HG02981 (cell line): ENCODE measurements at regions not wholly inside any gene's neighbourhood (a gene's known extent, or its start where the extent isn't known, plus 50 kb on each side); places are given as distances from the start of the nearest gene placed in this dataset.
"Not testable (repeated sequence)": the region's sequence is repeated elsewhere in the genome, so short reads cannot be mapped to it uniquely, and the experiment has no call there.

Experiments
- ATAC-seq: cut with Tn5 transposase; IDR thresholded peaks from one replicate; pipeline ENCODE4 v1.9.1; 2021; ENCODE audit warnings: mild to moderate bottlenecking, moderate library complexity; ENCODE audit not compliant: unreplicated experiment

DNA sequence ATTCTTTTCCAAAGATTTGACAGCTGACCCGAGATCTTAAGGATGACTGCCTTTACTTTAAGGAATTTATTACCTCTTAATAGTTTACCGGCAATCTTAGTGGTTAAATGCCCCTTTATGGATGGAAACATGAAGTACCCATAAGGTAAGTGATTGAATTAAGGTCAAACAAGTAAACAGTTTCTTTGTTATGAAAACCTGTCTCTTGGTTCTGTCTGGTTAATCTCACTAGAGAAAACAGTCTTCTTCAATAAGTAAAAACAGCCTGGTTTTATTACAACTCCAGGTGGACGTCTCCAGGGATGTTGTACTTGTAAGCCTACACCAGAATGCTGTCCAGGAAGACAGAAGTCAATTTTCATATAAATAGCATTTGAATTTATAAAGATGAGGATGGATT, 161.8 kb upstream of the MTPN start:
- ATAC-seq, result no peak

DNA sequence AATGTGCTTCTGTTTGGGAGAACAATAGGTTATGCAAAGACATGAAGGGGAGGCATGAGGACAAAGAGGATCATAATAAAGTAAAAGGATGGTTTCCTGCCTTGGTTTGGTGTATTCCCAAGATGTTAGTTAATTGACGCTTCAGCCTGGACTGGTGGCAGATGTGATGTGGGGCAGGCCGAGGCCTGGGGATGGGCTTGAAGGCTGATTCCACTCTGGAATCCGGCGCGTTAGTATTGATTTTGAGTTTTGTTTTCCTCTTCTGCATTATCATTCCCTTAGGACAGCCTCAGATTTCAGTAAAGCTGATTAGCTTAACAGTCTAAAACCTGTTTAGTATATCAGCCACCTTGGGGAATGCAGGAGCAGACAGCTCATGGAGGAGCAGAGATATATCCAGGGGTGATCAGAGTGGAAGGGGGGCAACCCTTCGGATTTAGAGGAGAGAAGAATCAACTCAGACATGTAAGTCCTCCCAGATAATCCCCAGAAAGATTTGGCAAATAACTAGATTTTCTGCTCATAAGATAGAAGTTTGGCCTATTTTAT, 159.8 kb upstream of the MTPN start:
- ATAC-seq, result no peak

DNA sequence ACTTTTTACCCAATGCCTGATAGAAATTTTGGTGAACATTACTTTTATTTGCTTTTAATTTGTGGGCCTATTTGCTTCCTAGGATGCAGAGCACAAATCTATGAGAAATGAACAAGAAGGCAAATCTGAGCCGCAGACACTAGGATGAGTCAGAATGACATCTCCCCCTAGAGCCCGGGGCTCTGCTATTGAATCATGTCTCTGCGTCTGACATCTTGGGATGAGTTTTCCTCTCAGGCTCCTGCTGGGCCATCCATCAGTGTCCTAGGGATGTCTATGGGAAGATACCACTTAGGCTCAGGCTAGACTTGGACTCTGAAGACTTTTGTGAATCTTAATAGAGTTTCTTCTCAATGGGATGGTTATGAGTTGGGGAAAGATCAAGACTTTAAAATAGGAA, 157.3 kb upstream of the MTPN start:
- no peak for ATAC-seq

DNA sequence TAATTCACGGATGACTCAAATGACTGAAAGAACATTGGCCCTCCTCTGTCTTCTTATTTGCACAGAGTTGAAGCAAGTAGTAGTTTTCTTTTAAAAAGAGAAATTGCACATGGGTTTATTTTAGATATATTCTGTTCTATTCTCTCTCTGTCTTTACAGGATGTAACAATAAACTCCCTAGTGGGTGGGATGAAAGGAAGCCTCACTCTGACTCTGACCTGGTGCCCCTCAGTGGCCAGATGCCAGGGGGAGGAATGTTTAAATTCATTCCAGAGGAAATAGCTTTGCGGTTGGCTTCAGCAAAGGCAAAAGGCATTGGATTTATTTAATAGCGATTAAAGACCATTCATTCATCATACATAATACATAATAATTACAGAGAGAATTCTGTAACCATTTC, 156.4 kb upstream of the MTPN start:
- ATAC-seq, result no peak

DNA sequence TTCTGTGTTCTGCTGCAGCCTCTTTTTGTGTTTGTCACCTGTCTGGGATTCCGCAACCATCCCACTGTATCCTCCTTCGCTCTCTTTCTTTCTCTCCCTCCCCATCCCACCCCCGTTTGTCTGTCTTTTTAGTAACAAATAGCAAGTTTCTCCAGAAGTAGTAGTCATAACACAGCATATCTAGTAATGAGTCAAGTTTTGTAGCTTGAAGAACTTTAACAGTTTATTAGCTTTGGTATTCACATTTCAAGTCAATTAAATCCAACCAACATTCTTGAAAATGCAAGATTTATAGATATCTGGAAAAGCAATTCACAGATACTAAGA, 154.1 kb upstream of the MTPN start:
- ATAC-seq, result no peak

DNA sequence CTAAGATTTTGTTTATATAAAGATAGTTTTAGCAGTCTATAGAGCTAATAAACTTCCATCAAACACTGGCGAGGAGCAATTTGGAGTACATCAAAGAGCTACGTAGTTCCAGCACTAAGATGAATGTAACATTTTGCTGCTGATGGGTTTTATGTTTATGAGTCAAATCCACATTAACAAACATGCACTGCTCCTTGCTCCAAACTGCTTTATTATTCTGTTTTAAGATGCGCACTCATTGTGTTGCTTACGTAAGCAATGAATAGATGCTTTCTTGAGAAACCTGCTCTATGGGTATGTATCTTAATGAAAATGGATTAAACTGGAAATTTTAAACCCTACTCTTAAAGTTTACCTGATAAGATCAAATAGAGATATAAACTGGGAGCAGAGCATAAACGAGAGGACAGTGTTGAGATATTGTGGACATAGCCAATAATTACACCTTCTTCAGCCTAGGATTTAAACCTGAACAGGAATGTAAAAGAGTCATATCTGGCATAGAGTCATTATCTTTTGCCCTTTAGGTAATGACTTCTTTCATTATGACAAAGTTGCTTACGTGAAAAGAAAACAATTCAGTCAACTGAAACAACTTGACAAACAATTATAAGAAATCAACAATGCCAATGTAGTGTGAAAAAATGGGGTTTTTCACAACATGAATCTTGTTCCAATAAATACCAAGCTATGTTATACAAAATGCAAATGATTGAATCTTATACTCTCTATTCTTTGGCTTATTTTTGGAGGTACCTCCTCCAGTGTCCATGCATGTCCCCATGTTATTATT, 153.5 kb upstream of the MTPN start:
- ATAC-seq, result peak; percentile 49

DNA sequence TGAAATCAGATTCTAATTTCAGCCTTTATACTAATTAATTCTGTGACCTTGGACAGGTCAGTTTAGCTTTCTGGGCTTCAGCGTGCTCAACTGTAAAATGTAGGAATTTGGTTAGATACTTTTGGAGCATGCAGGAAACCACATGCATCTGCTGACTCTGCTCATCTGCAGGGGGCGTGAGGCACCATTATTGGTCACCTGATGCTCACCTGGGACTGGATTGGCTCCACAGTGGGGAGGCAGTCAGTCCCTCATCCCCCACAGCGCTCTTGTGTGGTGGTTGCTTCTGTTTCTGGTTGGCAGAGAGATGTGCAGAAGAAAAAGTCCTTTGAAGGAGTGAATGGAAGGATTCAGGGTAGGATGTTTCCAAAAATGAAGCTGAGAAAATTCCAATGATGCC, 150.9 kb upstream of the MTPN start:
- no peak for ATAC-seq

DNA sequence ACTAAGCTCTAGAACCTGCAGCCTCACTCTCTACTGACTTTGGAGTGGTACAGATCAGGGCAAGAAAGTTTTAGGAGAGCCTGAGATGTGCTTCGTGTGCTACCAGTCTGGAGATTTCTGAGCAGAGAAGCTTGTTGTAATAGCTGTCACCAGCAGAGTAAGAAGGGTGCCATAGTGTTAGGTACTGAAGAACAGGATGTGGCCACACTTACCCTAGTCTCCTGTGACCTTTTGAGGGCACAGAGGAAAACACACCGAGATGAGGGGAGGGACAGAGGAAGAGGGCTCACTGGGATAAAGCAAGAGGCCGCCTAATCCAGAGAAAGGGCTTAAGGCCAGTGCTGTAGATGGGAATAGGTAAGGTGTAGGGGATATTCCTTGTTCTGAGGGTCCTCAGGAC, 146.2 kb upstream of the MTPN start:
- ATAC-seq, result no peak

DNA sequence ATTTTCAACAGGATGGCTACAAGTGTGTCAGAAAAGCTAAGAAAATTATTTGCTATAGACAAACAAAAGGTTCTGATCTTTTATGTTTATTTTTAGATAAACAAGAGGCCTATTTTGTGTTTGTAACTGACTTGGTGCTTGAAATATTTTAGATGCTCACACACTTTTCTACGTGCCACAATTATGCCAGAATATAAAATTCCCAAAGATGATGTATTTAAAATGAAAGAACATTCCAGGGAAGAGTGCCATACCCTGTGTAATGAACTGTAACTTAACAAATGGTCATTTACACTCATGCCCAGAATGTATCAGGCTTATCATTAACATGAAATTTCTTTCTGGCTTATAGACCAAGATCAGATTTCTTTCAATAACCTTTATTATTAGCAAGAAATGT, 144.9 kb upstream of the MTPN start:
- ATAC-seq, result no peak

DNA sequence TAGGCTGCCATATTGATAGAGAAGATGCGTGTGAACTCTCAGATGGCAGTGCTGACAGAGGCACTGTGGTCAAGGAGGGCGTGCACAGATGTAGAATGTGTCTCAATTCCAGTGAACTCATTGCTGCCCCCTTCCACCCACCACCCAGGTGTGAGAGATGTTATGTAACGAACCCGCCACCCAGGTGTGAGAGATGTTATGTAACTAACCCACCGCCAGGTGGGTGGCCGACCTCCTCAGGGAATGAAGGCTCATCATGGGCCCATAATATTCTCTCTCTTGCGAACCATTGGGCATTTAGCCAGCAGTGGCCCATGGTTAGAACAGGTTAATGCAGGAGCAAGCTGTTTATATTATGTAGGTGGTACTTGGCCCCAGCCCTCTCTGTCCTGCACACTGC, 140.4 kb upstream of the MTPN start:
- ATAC-seq, result no peak

DNA sequence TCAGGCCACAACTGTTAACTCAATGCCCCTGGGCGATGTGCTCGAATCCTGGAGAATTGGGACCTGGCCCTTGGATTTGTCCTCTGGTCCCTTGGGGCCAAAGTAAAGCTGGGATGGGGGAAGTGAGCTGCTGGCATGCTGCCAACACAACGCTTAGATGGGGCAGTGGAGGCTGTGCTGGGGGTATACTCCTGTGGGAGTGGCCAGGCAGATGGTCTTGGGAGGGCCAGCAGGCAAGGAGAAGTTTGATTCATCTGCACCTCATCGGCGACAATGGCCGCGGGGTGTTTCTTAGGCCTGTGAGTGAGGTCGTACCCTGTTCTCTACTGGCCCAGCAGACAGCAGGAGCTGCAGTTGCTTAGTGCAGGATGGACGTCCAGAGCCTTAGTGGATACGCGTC, 139.0 kb upstream of the MTPN start:
- no peak for ATAC-seq

DNA sequence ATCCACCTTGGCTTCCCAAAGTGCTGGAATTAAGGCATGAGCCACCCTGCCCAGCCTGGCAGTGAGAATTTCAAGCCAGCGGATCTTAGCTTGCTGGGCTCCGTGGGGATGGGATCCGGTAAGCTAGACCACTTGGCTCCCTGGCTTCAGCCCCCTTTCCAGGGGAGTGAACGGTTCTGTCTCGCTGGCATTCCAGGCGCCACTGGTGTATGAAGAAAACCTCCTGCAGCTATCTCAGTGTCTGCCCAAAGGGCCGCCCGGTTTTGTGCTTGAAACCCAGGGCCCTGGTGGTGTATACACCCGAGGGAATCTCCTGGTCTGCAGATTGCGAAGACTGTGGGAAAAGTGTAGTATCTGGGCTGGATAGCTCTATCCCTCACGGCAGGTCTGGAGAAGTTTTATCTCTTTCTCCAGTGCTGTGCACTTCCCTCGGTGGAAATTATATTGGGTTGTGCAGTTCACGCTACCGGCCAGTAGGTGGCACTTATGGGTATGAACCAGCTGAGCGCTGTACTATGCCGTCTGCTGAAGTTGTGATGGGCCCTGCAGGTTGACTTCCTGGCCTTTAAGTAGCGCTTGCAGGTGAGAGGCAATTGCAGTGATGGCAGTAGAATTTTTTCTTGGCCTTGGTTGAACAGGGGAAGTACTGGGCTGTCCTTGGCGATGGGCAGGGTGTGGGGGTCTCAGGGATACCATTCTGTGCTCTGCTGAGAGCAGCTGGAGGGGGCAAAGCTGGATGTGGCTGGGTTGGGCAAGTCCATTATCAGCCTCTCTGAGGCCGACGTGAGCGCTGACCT, 138.0 kb upstream of the MTPN start:
- peak; percentile 94 for ATAC-seq

DNA sequence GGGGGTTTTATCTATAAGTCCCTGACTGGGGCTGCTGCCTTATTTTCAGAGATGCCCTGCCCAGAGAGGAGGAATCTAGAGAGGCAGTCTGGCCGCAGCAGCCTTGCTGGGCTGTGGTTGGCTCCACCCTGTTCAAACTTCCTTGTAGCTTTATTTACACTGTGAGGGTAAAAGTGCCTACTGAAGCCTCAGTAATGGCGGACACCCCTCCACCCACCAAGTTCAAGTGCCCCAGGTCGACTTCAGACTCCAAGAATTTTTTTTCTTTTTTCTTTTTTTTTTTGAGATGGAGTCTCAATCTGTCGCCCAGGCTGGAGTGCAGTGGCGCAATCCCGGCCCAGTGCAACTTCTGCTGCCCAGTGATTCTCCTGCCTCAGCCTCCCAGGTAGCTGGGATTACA, 137.3 kb upstream of the MTPN start:
- ATAC-seq, result not testable (repeated sequence)

DNA sequence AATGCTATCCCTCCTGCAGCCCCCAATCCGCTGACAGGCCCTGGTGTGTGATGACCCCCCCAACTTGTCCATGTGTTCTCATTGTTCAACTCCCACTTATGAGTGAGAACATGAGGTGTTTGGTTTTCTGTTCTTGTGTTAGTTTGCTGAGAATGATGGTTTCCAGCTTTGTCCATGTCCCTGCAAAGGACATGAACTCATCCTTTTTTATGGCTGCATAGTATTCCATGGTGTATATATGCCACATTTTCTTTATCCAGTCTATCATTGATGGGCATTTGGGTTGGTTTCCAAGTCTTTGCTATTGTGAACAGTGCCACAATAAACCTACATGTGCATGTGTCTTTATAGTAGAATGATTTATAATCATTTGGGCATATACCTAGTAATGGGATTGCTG, 131.9 kb upstream of the MTPN start:
- not testable (repeated sequence) for ATAC-seq

DNA sequence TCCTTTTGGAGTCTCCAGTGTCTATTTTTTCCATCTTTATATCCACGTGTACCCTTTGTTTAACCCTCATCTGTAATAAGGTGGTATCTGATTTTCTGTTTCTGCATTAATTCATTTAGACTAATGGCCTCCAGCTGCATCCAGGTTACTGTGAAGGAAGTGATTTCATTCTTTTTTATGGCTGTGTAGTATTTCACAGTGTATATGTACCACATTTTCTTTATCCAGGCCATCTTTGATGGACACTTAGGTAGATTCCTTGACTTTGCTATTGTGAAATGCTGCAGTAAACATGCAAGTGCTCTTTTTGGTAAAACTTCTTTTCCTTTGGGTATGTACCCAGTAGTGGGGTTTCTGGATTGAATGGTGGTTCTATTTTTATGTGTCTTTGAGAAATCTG, 128.0 kb upstream of the MTPN start:
- ATAC-seq, result no peak

DNA sequence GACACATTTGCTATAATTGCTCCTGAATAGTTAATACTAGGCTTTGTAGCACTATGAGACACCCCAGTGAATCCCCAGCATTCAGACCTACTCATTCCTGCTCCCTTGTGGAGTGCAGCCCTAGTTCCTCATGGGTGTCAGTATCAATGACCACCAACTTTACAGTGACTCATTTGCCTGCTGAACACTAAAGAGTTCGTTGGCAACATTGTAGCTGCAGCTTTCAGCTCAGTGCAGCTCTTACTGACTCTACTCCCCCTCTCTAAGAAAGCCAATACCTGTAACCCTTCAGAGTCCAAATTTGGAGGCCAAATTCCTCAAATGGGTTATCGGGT, 127.1 kb upstream of the MTPN start:
- no peak for ATAC-seq

DNA sequence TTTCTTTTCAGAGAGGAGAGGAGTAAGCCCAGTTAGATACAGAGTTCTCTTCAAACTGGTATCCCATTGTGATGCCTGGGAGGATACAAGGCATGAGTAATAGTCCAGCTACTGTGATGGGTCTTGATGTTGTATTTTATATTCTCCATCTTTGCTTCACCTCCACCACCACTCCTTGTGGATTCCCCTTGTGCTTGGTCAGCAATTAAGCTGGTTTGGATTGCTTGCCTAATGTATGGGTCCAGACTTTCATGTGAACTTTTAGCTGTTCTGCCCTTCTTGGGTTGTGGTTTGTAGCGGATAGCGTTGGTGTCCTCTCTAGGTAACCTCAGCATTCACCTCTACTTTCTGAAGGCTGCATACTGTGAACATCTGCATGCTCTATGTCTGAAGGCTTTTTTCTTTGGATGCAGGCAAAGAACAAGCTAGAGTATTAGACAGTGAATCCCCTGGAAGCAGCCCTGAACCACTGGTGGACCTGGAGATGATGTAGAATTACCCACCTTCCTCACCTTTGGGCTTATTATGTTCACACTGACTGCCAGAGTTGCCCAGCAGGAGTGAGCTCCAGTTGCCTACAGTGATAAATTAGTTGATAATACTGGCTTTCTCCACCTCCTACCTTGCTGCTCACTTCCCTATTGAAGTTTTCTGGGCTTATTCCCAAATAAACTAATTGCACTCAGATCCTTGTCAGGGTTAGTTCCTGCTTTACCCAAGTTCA, 126.5 kb upstream of the MTPN start:
- no peak for ATAC-seq

DNA sequence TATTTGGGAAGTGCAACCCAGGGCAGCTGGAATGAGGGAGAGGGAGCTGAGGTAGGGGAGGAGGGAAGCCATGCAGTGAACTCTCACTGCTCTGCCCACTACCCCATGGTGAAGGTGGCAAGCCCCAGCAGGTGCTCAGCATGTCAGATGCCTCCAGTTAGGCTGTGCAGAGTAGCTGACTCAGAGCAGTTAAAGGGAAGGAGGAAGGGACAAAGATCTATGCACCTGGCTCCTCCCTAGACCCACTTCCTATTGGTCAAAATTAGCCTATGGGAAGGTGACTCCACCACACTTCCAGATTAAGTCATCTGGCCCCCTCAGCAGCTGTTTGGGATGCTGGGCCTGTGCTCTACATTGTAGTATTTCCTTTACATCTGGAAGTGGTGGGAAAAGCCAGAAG, 125.7 kb upstream of the MTPN start:
- ATAC-seq, result no peak

DNA sequence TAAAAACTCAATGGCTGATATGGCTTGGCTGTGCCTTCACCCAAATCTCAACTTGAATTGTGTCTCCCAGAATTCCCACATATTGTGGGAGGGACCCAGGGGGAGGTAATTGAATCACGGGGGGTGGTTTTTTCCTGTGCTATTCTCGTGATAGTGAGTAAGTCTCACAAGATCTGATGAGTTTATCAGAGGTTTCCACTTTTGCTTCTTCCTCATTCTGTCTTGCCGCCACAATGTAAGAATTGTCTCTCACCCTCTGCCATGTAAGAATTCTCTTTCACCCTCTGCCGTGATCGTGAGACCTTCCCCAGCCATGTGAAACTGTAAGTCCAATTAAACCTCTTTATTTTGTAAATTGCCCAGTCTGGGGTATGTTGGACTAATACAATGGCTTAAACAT, 115.6 kb upstream of the MTPN start:
- ATAC-seq, result not testable (repeated sequence)

DNA sequence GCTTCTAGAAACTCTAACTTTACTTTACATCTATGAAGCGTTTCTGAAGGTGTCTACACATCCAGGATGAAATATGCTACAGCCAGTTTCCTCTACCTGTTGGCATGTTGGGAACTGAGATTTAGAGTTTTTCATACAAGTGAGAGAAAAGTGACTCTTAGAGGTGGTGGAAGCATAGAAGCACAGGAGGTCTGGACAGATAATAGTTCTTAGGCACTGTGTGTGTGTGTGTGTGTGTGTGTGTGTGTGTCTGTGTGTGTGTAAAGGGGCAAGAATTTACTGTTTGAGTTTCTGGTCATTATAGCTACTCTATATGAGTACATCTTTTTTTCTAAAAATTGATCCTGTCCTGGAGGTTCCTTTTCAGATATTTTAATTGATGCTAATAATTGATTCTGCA, 110.7 kb upstream of the MTPN start:
- ATAC-seq, result no peak

DNA sequence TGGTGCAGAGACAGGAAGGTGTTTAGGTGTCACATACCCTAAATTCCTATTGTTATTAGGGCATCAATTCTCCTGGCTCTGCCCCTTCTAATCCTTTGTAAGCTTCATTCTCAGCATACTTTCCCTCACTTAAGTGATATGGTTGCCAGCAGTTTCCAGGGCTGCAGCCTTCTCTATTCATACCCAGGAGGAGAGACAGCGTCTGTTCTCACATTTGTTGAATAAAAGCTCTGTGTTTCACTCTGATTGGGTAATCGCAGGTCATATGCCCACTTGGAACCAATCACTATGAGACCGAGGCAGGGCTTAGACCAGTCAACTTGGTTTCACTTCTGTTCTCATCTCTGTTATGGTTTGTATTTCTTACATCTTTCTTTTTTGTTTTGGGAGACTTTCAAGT, 109.6 kb upstream of the MTPN start:
- ATAC-seq, result peak; percentile 90

DNA sequence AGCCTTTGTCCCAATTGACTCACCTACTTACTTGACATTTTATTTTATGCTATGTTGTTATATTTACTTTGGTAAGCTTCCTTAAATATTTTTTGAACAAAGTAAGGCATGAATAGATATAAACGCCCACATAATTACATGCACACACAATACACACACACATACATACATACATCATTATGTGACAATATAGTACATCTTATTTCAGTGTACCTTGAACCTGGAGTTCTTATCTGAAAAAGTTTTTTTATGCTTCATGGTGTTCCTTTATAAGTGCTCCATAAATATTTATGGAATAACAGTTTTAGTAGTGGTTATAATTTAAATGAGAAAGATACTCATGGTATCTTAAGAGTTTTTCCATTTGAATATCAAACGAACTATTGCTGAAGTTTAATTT, 102.8 kb upstream of the MTPN start:
- ATAC-seq, result no peak
